ENCODE measurements at regions not wholly inside any gene's neighbourhood (a gene's known extent, or its start where the extent isn't known, plus 50 kb on each side); places are given as distances from the start of the nearest gene placed in this dataset.

GRCh38 chr1:238107322-238107721, 216.6 kb upstream of the ZP4 start:
- DNase-seq (ENCODE audit: low read depth, low spot score) (no peak), FAIRE-seq (no peak)
- POLR2A ChIA-PET: no interaction called here
- TF ChIP-seq EZH2 (IDR thresholded peaks at IDR 0.05; ENCODE audit: borderline replicate concordance, low read depth, low read length, severe bottlenecking) (no peak), MYC (IDR thresholded peaks at IDR 0.05; ENCODE audit: low read depth, low read length) (no peak), JUN (IDR thresholded peaks at IDR 0.05; ENCODE audit: borderline replicate concordance, insufficient read depth, insufficient read length, low read depth) (no peak), MAX (IDR thresholded peaks at IDR 0.05; ENCODE audit: insufficient read depth, insufficient read length) (no peak), GATA2 (IDR thresholded peaks at IDR 0.05; ENCODE audit: insufficient read depth, insufficient read length, low read depth, low read length) (no peak), CTCF (IDR thresholded peaks at IDR 0.05; ENCODE audit: extremely low read depth in 1 of 2, insufficient read depth in 1 of 2, low read depth in 1 of 2, low read length in 2 of 2) (no peak), FOS (IDR thresholded peaks at IDR 0.05; ENCODE audit: borderline replicate concordance, insufficient read depth, low read length) (no peak), POLR2A (IDR thresholded peaks at IDR 0.05; ENCODE audit: low read depth, low read length) (no peak), POLR2AphosphoS5 (IDR thresholded peaks at IDR 0.05; ENCODE audit: insufficient read depth, low read depth, low read length) (no peak)
- H3K36me3 ChIP-seq (ENCODE audit: control insufficient read depth in 2 of 2, extremely low read depth in 1 of 2, insufficient read depth in 2 of 2, low read length in 2 of 2): no peaks in the 10 kb centered on the region
- no peaks in the 10 kb centered on the region for H3K9me1 ChIP-seq (replicated peaks; ENCODE audit: control insufficient read depth, extremely low read depth, insufficient read depth, low read length)
- dilution Hi-C loops (cut with MboI; ENCODE audit: extremely low pct_ligation_motif_present, low sequenced_read_pairs): no loop called here
- H3K4me1 ChIP-seq (ENCODE audit: control insufficient read depth, extremely low read depth, insufficient read depth, low read length): no peaks in the 10 kb centered on the region
- intact Hi-C loops (cut with micrococcal nuclease): no loop called here
- no peak overlapping the region for H3K4me3 ChIP-seq (replicated peaks in 1 of 3; ENCODE audit: insufficient read depth in 1 of 3, low read depth in 1 of 3, low read length in 3 of 3)
- BruUV-seq (replicated peaks): no TSS peak
- H3K4me2 ChIP-seq (ENCODE audit: insufficient read depth, low read length): no peak overlapping the region
- CTCF ChIA-PET: no interaction called here
- no peaks in the 10 kb centered on the region for H3K79me2 ChIP-seq (ENCODE audit: control insufficient read depth, insufficient read depth, low read length)
- no peaks in the 10 kb centered on the region for H4K20me1 ChIP-seq (replicated peaks; ENCODE audit: control insufficient read depth, extremely low read depth, insufficient read depth, low read length)
- H2AFZ ChIP-seq (ENCODE audit: low read depth, low read length): no peak overlapping the region
- H3K9ac ChIP-seq (replicated peaks; ENCODE audit: extremely low read depth, insufficient read depth, low read length): no peak overlapping the region
- H3K9me3 ChIP-seq (replicated peaks; ENCODE audit: control insufficient read depth, insufficient read depth, low read length): peaks cover 6% of the 10 kb centered on the region
- H3K27me3 ChIP-seq (ENCODE audit: control insufficient read depth in 2 of 2, insufficient read depth in 2 of 2, low read length in 2 of 2): no peaks in the 10 kb centered on the region
- no peak overlapping the region for H3K27ac ChIP-seq (ENCODE audit: insufficient read depth, low read depth, low read length)

All from endothelial cell of umbilical vein (primary cell).